IMR-90 (cell line): ENCODE measurements at regions not wholly inside any gene's neighbourhood (a gene's known extent, or its start where the extent isn't known, plus 50 kb on each side); places are given as distances from the start of the nearest gene placed in this dataset.

ENCODE experiments used
- ATAC-seq: fragments of 200-7000 bp; cut with Tn5 transposase; 2 replicates; pipeline ENCODE4 v1.9.1; 2020; ENCODE audit warnings: low read depth, mild to moderate bottlenecking, moderate library complexity
- BruUV-seq: library from RNA; stranded (reverse); fragments of 400-500 nt; replicated peaks from 2 replicates; lab custom pipeline; 2021; lab: Mats Ljungman, UMichigan
- CTCF ChIA-PET: fragments of 300-600 bp; formaldehyde crosslinking; extraction: SDS; loops from one replicate; lab custom pipeline; 2021; ENCODE audit warnings: antibody characterized with exemption; lab: Yijun Ruan, JAX
- POLR2A ChIA-PET: fragments of 300-600 bp; sonication (Branson Sonifier 250); formaldehyde crosslinking; loops from one replicate; lab custom pipeline; 2022; ENCODE audit warnings: antibody characterized with exemption; ENCODE audit not compliant: unreplicated experiment; lab: Charles Lee
- DNase-seq: peaks from one replicate; pipeline ENCODE4 v3.0.0; 2013
- H2AFZ ChIP-seq: replicated peaks from 2 replicates; pipeline ENCODE3; 2013; ENCODE audit warnings: low read length, mild to moderate bottlenecking; ENCODE audit not compliant: poor library complexity
- H2AK5ac ChIP-seq: 2 replicates; pipeline ENCODE4 v1.6.1; 2013; ENCODE audit warnings: low read depth, low read length, inconsistent platforms
- H2AK9ac ChIP-seq: replicated peaks from 2 replicates; pipeline ENCODE3; 2013; ENCODE audit warnings: mild to moderate bottlenecking, low read depth, low read length, moderate library complexity; ENCODE audit not compliant: poor library complexity
- H2BK120ac ChIP-seq: 2 replicates; pipeline ENCODE4 v1.6.1; 2013; ENCODE audit warnings: low read depth, low read length, inconsistent platforms
- H2BK15ac ChIP-seq: 3 replicates; pipeline ENCODE4 v1.6.1; 2013; ENCODE audit warnings: low read depth, low read length, inconsistent platforms
- H2BK20ac ChIP-seq: 2 replicates; pipeline ENCODE4 v1.6.1; 2013; ENCODE audit warnings: low read depth, mild to moderate bottlenecking, inconsistent platforms, low read length, moderate library complexity
- H2BK5ac ChIP-seq: 2 replicates; pipeline ENCODE4 v1.6.1; 2013; ENCODE audit warnings: mild to moderate bottlenecking, low read depth, low read length, inconsistent platforms; ENCODE audit not compliant: poor library complexity, severe bottlenecking
- H3K14ac ChIP-seq: replicated peaks from 2 replicates; pipeline ENCODE4 v1.6.1; 2013; ENCODE audit warnings: low read depth, low read length, inconsistent platforms
- H3K18ac ChIP-seq: 2 replicates; pipeline ENCODE4 v1.6.1; 2013; ENCODE audit warnings: low read depth, low read length, control low read depth
- H3K23ac ChIP-seq: 2 replicates; pipeline ENCODE4 v1.6.1; 2013; ENCODE audit warnings: low read depth, low read length, inconsistent platforms
- H3K27ac ChIP-seq: 2 replicates; pipeline ENCODE4 v1.5.1; 2013; ENCODE audit warnings: mild to moderate bottlenecking, control low read depth, low read length; ENCODE audit not compliant: insufficient read depth
- H3K27me3 ChIP-seq: 2 replicates; pipeline ENCODE4 v1.6.1; 2013; ENCODE audit warnings: low read length; ENCODE audit not compliant: control insufficient read depth, insufficient read depth
- H3K36me3 ChIP-seq: 2 replicates; pipeline ENCODE4 v1.6.1; 2013; ENCODE audit warnings: low read length, mixed read lengths; ENCODE audit not compliant: control insufficient read depth, insufficient read depth
- H3K4ac ChIP-seq: 2 replicates; pipeline ENCODE4 v1.6.1; 2013; ENCODE audit warnings: low read depth, low read length, inconsistent platforms
- H3K4me1 ChIP-seq: 2 replicates; pipeline ENCODE4 v1.6.1; 2013; ENCODE audit warnings: low read length, mixed read lengths; ENCODE audit not compliant: control insufficient read depth, insufficient read depth
- H3K4me2 ChIP-seq: 2 replicates; pipeline ENCODE4 v1.6.1; 2013; ENCODE audit warnings: low read depth, mild to moderate bottlenecking, control low read depth, low read length, moderate library complexity
- H3K4me3 ChIP-seq: 2 replicates; pipeline ENCODE4 v1.5.1; 2013; ENCODE audit warnings: low read depth, mild to moderate bottlenecking, control low read depth, low read length, moderate library complexity; ENCODE audit not compliant: insufficient read depth
- H3K56ac ChIP-seq: 2 replicates; pipeline ENCODE4 v1.6.1; 2013; ENCODE audit warnings: low read length, inconsistent platforms; ENCODE audit not compliant: insufficient read depth; ENCODE audit errors: extremely low read depth
- H3K79me1 ChIP-seq, 2 experiments: 2 replicates each; pipeline ENCODE4 v1.6.1; 2013; ENCODE audit warnings: low read length in 2 of 2, inconsistent platforms in 1 of 2, low read depth in 1 of 2
- H3K9ac ChIP-seq: 2 replicates; pipeline ENCODE4 v1.6.1; 2013; ENCODE audit warnings: low read depth, low read length, control low read depth
- H3K9me1 ChIP-seq: 2 replicates; pipeline ENCODE4 v1.6.1; 2013; ENCODE audit warnings: low read length, inconsistent platforms; ENCODE audit not compliant: insufficient read depth
- H3K9me3 ChIP-seq: 2 replicates; pipeline ENCODE4 v1.6.1; 2013; ENCODE audit warnings: low read length; ENCODE audit not compliant: control insufficient read depth, insufficient read depth
- H4K20me1 ChIP-seq: 2 replicates; pipeline ENCODE4 v1.6.1; 2013; ENCODE audit warnings: low read length, inconsistent platforms; ENCODE audit not compliant: insufficient read depth
- H4K5ac ChIP-seq: 2 replicates; pipeline ENCODE4 v1.6.1; 2013; ENCODE audit warnings: mild to moderate bottlenecking, low read depth, low read length, control low read depth
- H4K8ac ChIP-seq, 2 experiments: 2 replicates each; pipeline ENCODE4 v1.6.1; 2013; ENCODE audit warnings: low read depth in 2 of 2, low read length in 2 of 2, control low read depth in 1 of 2, inconsistent platforms in 1 of 2
- H4K91ac ChIP-seq: 2 replicates; pipeline ENCODE4 v1.6.1; 2013; ENCODE audit warnings: low read depth, low read length, inconsistent platforms; ENCODE audit not compliant: insufficient read depth
- BHLHE40 ChIP-seq: fragments of 150-350 bp; IDR thresholded peaks from 2 replicates; pipeline ENCODE4 v1.6.1; 2016; ENCODE audit warnings: mild to moderate bottlenecking, low read depth, low read length
- CEBPB ChIP-seq: IDR thresholded peaks from 2 replicates; pipeline ENCODE4 v1.6.1; 2012; ENCODE audit warnings: low read depth, low read length, improper control_type of control experiment
- CHD1 ChIP-seq: IDR thresholded peaks from 2 replicates; pipeline ENCODE4 v1.6.1; 2012; ENCODE audit warnings: low read depth, low read length, improper control_type of control experiment
- CTCF ChIP-seq: conservative IDR thresholded peaks from 2 replicates; pipeline ENCODE4 v1.5.1; 2012; ENCODE audit warnings: mild to moderate bottlenecking, low read depth, low read length, improper control_type of control experiment
- ELK1 ChIP-seq: fragments of 150-350 bp; IDR thresholded peaks from 2 replicates; pipeline ENCODE4 v1.6.1; 2016; ENCODE audit warnings: low read depth, mild to moderate bottlenecking, low read length, moderate library complexity, borderline replicate concordance
- FOS ChIP-seq: fragments of 150-350 bp; IDR thresholded peaks from 2 replicates; pipeline ENCODE4 v1.6.1; 2016; ENCODE audit warnings: low read depth, low read length
- MAFK ChIP-seq: IDR thresholded peaks from 2 replicates; pipeline ENCODE4 v1.6.1; 2012; ENCODE audit warnings: low read depth, low read length, improper control_type of control experiment
- MAZ ChIP-seq: IDR thresholded peaks from 2 replicates; pipeline ENCODE4 v1.6.1; 2012; ENCODE audit warnings: low read depth, mild to moderate bottlenecking, low read length, improper control_type of control experiment, moderate library complexity, borderline replicate concordance
- MXI1 ChIP-seq: IDR thresholded peaks from 2 replicates; pipeline ENCODE4 v1.6.1; 2012; ENCODE audit warnings: low read depth, mild to moderate bottlenecking, low read length, moderate library complexity, borderline replicate concordance
- NFE2L2 ChIP-seq: fragments of 150-350 bp; IDR thresholded peaks from 2 replicates; pipeline ENCODE4 v1.6.1; 2016; ENCODE audit warnings: low read depth, mild to moderate bottlenecking, low read length
- POLR2A ChIP-seq: IDR thresholded peaks from 2 replicates; pipeline ENCODE4 v1.6.1; 2012; ENCODE audit warnings: mild to moderate bottlenecking, low read depth, low read length
- RAD21 ChIP-seq: IDR thresholded peaks from 2 replicates; pipeline ENCODE4 v1.6.1; 2012; ENCODE audit warnings: low read length, improper control_type of control experiment
- RCOR1 ChIP-seq: IDR thresholded peaks from 2 replicates; pipeline ENCODE4 v1.6.1; 2012; ENCODE audit warnings: mild to moderate bottlenecking, low read length, improper control_type of control experiment; ENCODE audit not compliant: insufficient replicate concordance
- RFX5 ChIP-seq: IDR thresholded peaks from 2 replicates; pipeline ENCODE4 v1.8.0; 2012; ENCODE audit warnings: low read depth, mild to moderate bottlenecking, low read length, moderate library complexity
- SMC3 ChIP-seq: fragments of 150-350 bp; IDR thresholded peaks from 2 replicates; pipeline ENCODE4 v1.6.1; 2016; ENCODE audit warnings: low read depth, mild to moderate bottlenecking, antibody characterized with exemption, low read length, moderate library complexity
- USF2 ChIP-seq: fragments of 150-350 bp; IDR thresholded peaks from 2 replicates; pipeline ENCODE4 v1.6.1; 2017; ENCODE audit warnings: mild to moderate bottlenecking, antibody characterized with exemption, low read length, low read depth
- WGBS, 2 experiments: methylation state at CpG; one replicate each; pipeline versions ENCODE4 v1.1.5 to v1.1.7; 2013; ENCODE audit warnings: missing lambda C conversion rate in 2 of 2; ENCODE audit not compliant: insufficient read length in 1 of 2; ENCODE audit errors: extremely low coverage in 2 of 2; 5-methylcytosine and 5-hydroxymethylcytosine counted together
- dilution Hi-C: fragments of 300-500 bp; cut with HindIII; formaldehyde crosslinking; loops from one replicate; pipeline ENCODE4 v1.14.3; 2018; ENCODE audit warnings: low sequenced_read_pairs; ENCODE audit not compliant: unreplicated experiment
- in situ Hi-C: fragments of 300-500 bp; cut with MboI; formaldehyde crosslinking; loops from 3 replicates; pipeline ENCODE4 v1.14.3; 2019; ENCODE audit warnings: low sequenced_read_pairs, inconsistent platforms, mixed read lengths
- intact Hi-C: fragments of 100-400 bp; cut with micrococcal nuclease; formaldehyde crosslinking; loops from 2 replicates; pipeline ENCODE4 v1.10.0; 2022

GRCh38 chr3:103904991-103905390 is 1461.7 kb upstream of the ALCAM start:
- WGBS, 2 experiments = no CpG with 5 or more reads among the region's 3 CpGs
- TF ChIP-seq ELK1 = no peak
- no peak for TF ChIP-seq CEBPB
- TF ChIP-seq SMC3 = no peak
- TF ChIP-seq RAD21 = no peak
- no peak for TF ChIP-seq CTCF
- TF ChIP-seq POLR2A = no peak
- no peak for TF ChIP-seq CHD1
- no peak for TF ChIP-seq MAZ
- TF ChIP-seq USF2 = no peak
- no peak for TF ChIP-seq FOS
- TF ChIP-seq NFE2L2 = no peak
- TF ChIP-seq BHLHE40 = no peak
- no peak for TF ChIP-seq MAFK
- no peak for TF ChIP-seq RCOR1
- TF ChIP-seq MXI1 = no peak
- TF ChIP-seq RFX5 = no peak
- intact Hi-C loops = no loop called here
- H3K27ac ChIP-seq = no peak overlapping the region
- in situ Hi-C loops = no loop called here
- H2AFZ ChIP-seq = no peak overlapping the region
- H4K5ac ChIP-seq = no peak overlapping the region
- no peaks in the 10 kb centered on the region for H4K20me1 ChIP-seq
- no peak overlapping the region for H4K8ac ChIP-seq
- H3K4me2 ChIP-seq = no peak overlapping the region
- H3K23ac ChIP-seq = no peak overlapping the region
- no peak overlapping the region for H3K9ac ChIP-seq
- H3K9me3 ChIP-seq = no peaks in the 10 kb centered on the region
- H2BK120ac ChIP-seq = no peak overlapping the region
- no peak overlapping the region for H3K56ac ChIP-seq
- H3K36me3 ChIP-seq = no peaks in the 10 kb centered on the region
- no TSS peak for BruUV-seq
- no peak overlapping the region for H2BK5ac ChIP-seq
- H2AK5ac ChIP-seq = no peak overlapping the region
- no peak overlapping the region for H2AK9ac ChIP-seq
- dilution Hi-C loops = no loop called here
- no peak overlapping the region for H3K18ac ChIP-seq
- no peak for DNase-seq
- no peaks in the 10 kb centered on the region for H3K9me1 ChIP-seq
- no peak overlapping the region for H3K4ac ChIP-seq
- H3K4me1 ChIP-seq = no peaks in the 10 kb centered on the region
- ChIA-PET POLR2A (no interaction called here), CTCF (no interaction called here)
- ATAC-seq = no peak
- H3K27me3 ChIP-seq = no peaks in the 10 kb centered on the region
- no peak overlapping the region for H3K14ac ChIP-seq
- no peak overlapping the region for H2BK20ac ChIP-seq
- H3K4me3 ChIP-seq = no peak overlapping the region
- H4K91ac ChIP-seq = no peak overlapping the region
- H3K79me1 ChIP-seq = no peaks in the 10 kb centered on the region
- no peak overlapping the region for H2BK15ac ChIP-seq
